IMR-90 (cell line): ENCODE measurements at regions not wholly inside any gene's neighbourhood (a gene's known extent, or its start where the extent isn't known, plus 50 kb on each side); places are given as distances from the start of the nearest gene placed in this dataset.

Experiments
- BHLHE40 ChIP-seq: fragments of 150-350 bp; IDR thresholded peaks from 2 replicates; pipeline ENCODE4 v1.6.1; 2016; ENCODE audit warnings: mild to moderate bottlenecking, low read depth, low read length
- CEBPB ChIP-seq: IDR thresholded peaks from 2 replicates; pipeline ENCODE4 v1.6.1; 2012; ENCODE audit warnings: low read depth, low read length, improper control_type of control experiment
- CHD1 ChIP-seq: IDR thresholded peaks from 2 replicates; pipeline ENCODE4 v1.6.1; 2012; ENCODE audit warnings: low read depth, low read length, improper control_type of control experiment
- CTCF ChIP-seq: conservative IDR thresholded peaks from 2 replicates; pipeline ENCODE4 v1.5.1; 2012; ENCODE audit warnings: mild to moderate bottlenecking, low read depth, low read length, improper control_type of control experiment
- MXI1 ChIP-seq: IDR thresholded peaks from 2 replicates; pipeline ENCODE4 v1.6.1; 2012; ENCODE audit warnings: low read depth, mild to moderate bottlenecking, low read length, moderate library complexity, borderline replicate concordance
- NFE2L2 ChIP-seq: fragments of 150-350 bp; IDR thresholded peaks from 2 replicates; pipeline ENCODE4 v1.6.1; 2016; ENCODE audit warnings: low read depth, mild to moderate bottlenecking, low read length
- POLR2A ChIP-seq: IDR thresholded peaks from 2 replicates; pipeline ENCODE4 v1.6.1; 2012; ENCODE audit warnings: mild to moderate bottlenecking, low read depth, low read length
- RAD21 ChIP-seq: IDR thresholded peaks from 2 replicates; pipeline ENCODE4 v1.6.1; 2012; ENCODE audit warnings: low read length, improper control_type of control experiment
- RCOR1 ChIP-seq: IDR thresholded peaks from 2 replicates; pipeline ENCODE4 v1.6.1; 2012; ENCODE audit warnings: mild to moderate bottlenecking, low read length, improper control_type of control experiment; ENCODE audit not compliant: insufficient replicate concordance
- SMC3 ChIP-seq: fragments of 150-350 bp; IDR thresholded peaks from 2 replicates; pipeline ENCODE4 v1.6.1; 2016; ENCODE audit warnings: low read depth, mild to moderate bottlenecking, antibody characterized with exemption, low read length, moderate library complexity

GRCh38 chr2:176409671-176410070, 140.4 kb downstream of the MTX2 start:
- TF ChIP-seq CTCF (no peak), CEBPB (no peak), POLR2A (no peak), NFE2L2 (no peak), RAD21 (no peak), SMC3 (no peak), CHD1 (no peak), MXI1 (no peak), BHLHE40 (no peak), RCOR1 (no peak)
